ENCODE measurements at regions not wholly inside any gene's neighbourhood (a gene's known extent, or its start where the extent isn't known, plus 50 kb on each side); places are given as distances from the start of the nearest gene placed in this dataset.

DNA sequence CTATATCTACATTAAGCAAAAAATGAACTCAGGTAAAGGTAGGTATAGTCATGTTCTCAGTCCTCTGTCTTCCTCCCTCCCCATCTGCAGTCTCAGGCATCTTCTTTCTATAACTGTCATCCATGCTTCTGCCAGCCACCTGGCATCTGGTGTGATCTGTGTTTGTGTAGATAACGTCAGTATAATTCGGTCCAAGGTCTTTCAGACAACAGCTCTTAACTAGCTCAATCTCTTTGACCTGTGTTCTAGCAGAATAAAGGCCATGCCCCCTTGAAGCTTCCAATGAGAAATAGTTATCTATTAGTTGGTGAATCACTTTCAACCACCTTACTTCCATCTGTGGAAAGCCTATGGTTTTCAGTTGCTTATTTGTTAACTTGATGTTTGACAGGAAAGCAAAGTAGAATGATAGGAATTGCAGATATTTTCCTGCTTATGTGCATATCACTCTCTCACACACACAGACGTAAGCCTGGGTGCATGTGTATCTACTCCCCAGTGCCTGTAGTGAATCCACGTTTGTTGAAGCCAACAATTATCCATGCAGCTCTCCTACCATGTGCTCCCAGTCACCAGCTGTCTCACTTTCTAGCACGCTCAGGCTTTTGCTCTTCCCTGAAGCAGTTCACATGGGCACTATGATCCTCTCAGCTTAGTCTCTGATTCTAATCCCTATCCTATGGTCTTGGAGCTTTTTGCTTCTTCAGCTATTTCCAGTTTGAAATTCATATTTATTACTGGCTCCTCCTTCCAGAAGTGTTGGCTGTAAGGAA lies 433.7 kb upstream of the MANEA start:
- no peak for DNase-seq

DNA sequence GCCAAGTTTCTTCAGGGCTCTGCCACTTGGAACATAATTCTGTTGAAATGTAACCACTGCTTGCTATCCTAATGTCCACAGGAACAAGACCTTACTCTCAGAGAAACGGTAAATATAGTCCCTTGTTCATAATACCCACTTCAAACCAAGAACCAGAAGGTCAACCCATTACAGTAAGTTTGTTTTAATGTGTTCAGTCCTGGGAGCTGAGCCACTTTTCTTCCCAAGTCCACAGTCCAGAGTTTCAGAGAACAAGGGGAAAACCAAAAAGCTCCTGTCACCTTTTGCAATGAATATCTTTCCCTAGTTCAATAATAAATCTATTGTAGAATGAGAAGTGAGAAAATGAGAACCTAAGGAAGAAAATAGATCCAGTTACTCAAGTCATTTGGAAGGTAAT lies 431.9 kb upstream of the MANEA start:
- DNase-seq, result no peak

DNA sequence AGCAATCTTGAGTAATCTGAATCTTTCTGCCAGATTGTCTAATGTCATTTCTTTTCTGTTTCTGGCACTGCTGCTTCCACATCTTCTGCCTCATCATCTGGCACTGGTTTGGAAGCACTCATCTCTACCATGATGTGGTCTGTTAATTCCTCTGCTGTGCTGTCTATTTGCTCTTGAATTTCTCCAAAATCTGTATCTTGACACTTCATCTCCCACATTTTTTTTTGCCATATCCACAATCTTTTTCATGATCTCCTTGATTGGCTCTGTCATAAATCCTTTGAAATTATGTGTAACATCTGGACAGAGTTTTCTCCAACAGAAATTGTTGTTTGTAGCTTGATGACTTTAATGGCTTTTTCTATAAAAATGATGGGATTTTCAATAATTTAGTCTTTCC lies 417.8 kb upstream of the MANEA start:
- no peak for DNase-seq

DNA sequence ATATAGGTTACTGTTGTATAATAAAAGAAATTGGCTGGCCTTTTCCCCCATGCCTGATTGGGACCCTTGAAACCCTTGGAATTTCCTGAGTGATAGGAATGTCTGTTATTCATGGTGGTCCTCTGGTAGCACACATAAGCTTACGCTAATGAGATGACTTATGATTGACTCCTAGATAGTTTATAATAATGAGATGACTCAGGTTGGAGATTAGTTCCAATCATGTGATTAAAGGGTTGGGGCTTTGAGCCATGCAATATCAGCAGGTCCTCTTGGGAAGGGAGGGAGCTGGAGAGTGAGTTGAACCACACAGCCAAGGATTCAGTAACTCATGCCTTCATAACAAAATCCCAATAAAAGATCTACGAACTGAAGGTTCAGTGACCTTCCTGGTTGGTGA lies 407.6 kb upstream of the MANEA start:
- no peak for DNase-seq

DNA sequence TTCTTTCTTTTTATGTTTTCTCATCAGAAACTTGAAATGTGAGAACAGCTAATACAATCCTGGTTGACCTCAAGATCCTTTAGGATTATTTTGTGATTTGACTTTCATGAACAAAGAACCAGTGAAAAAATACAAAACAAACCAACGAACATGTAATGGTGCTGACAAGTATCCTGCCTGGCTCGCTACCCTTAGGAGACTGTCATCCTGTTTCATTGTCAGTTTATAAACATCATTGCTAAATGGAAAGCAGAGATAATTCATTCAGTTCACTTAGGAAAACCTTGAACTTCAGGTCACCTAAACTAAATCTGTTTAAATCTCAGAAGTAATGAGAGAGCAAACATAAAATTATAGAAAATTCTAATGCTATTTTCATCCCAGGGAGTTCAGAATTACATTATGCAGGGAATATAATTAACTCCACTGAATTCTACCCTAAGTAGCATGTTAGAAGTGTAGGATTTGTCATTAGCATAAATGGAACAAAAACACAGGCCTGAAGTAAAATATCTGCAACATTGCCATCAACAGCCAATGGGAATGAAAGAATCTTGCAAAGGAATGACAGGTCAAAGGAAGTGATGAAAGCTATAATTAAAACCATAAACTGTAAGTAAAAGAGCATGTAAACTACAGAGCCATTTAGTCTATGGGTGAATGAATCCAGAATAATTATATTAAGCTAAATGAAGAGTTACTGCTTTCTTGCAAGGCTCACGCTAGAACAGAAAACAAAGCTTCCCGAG lies 401.2 kb upstream of the MANEA start:
- no peak for DNase-seq

DNA sequence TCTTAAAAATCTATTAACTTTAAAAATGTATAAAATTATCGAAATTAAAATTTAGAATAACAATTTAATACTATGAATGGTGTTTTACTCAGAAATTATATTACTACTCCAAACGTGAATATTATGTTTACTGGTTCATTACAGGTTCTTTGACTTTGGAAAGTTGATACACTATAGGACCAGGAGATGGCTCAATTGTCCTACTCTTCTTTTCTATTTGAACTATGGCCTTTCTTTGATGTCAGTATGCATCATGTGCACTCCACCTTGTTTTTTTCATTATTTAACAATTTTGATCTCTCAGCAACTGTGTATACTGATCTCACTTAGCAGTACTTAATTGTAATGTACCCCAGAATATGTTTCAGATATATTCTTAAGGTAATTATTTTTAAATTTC lies 391.5 kb upstream of the MANEA start:
- DNase-seq, result no peak

DNA sequence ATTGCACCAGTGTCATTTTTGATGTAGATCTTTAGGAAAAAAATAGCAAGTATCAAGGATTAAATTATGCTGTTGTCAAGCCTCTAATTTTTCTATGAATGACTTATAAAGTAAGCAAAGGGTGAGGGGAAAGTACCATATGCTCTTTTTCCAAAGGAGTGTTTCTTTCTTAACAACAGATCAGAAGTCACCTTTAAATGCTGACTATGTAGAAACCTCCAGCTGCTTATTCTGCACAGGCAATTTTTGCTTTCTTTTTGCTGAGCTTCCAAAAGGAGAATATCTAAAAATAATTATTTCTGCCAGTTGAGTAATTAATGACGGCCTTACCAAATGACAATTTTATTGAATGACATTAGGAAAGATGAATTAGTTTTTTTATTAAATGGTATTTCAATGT lies 390.6 kb upstream of the MANEA start:
- no peak for DNase-seq

DNA sequence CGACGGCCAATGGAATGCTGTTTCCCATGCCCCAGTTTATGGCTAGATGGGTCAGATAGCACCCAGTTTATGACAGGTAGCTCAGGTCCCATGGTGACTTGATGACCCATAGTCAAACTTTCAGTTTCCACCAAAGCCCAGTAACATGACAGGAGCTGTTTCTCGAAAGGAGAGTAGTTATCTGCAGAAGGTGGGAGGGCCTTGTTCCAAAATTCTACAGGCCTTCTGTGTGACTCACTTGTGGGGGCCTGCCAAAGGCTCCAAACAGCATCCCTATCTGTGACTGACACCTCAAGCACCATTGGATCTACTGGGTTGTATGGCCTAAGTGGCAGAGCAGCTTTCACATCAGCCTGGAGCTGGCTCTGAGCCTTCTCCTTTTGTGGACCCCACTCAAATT lies 379.7 kb upstream of the MANEA start:
- DNase-seq, result no peak

DNA sequence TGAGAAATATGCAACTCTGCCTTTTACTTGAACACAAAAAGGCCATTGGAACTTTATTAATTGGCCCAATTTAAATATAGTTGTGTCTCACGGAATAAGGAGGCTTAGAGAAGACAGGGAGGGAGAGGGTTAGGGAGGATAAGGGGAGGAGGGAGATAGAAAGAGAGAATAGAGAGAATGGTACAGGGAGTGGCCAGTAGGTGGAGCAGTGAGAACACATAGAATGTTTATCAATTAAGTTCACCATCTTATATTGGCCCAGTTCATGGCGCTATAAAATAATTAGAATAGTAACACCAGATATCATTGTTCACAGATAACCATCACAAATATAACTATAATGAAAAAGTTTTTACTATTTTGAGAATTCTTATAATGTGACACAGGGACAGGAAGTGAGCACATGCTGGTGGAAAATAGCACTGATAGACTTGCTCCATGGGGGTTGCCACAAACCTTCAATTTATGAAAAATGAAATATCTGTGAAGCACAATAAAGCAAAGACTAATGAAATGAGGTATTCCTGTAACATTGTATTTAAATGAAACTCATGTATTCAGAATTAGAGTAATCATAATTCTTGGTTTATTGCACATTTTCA lies 374.1 kb upstream of the MANEA start:
- DNase-seq, result peak; percentile 15 to 19

DNA sequence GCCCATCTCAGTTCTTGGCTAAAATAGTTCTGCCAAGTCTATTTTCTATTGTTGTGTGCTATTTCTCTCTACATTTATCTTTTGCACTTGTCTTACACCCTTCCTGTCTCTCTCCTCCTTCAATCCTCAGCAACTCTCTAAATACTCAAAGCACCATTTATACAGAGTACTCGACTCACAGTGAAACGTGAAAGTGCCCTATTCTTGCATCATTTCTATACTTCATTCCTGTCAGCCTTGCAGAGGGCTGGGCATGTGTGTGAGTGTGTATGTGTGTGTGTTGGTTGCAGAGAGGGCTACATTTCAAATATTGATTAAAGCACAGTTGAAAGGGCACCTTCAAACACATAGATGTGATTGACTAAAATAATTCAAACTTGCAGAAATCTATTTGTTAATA lies 373.2 kb upstream of the MANEA start:
- DNase-seq, result no peak

DNA sequence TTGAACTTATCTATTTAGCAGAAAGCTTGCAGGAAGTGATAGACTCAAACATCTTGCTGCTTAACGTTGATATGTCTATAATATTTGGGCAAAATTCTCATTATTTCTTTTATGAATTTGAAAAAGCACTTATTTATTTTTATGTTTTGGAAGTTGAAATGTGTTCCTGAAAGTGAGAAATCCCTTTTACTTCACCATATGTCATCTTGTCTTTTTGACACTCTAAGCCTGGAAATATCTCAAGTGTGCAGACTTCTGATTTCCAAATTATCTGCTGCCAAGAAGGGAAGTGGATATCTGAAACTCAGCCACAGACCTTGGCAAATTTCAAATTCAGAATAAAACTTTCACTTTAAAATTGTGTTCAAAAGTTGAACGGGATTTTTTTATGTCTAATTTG lies 368.7 kb upstream of the MANEA start:
- no peak for DNase-seq

DNA sequence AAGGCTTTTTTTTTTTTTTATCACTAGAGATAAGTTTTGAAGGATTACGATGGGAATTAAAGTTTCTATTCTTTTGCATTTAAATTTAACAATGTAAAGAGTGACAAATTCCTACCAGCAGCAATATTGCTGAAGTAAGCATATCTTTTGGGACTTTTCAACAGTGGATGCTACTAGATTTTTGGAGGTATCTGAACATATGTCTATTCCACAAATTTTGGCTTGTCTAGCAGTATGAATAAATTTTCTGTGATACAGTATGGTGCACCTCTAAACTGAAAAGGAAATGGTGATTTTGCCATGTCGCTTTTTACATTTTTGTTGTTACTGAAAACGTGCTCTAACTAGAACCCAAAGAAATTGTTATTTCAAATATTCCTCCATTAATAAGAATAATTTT lies 368.3 kb upstream of the MANEA start:
- no peak for DNase-seq

DNA sequence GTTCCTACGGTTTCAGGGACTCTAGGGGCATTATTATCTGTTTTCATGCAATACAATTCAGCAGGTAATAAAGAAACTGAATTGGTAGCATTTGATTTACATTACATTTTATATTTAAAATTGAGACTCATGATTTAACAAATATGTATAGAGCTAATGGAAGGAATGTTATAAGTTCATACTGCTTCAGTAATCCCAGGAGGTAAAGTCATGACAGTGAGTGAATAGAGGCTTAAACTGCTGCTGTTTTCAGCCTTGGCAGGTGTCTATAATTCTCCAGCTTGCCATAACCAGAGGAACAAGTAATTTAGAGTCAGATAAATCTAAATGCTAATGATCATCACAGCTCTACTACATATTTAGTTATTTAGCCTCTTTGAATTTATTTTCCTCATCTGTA lies 360.8 kb upstream of the MANEA start:
- no peak for DNase-seq

DNA sequence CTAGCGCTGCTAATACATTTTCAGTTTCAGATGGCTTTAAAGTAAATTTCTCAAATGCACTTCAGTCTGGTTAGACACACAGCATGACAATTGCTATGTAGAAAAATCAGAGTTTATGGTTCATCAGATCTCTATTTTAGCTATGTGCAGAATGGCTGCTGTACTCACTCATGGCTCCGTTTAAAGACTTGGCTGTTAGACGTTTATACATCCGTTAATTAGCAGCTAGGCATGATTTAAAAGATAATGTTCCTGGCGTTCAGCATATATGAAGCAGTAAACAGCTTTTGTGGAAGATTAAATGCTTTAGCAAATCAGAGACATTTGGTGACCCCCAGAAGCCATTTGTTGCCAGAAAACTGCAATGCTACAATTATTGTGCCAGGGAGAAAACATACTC lies 350.0 kb upstream of the MANEA start:
- no peak for DNase-seq

DNA sequence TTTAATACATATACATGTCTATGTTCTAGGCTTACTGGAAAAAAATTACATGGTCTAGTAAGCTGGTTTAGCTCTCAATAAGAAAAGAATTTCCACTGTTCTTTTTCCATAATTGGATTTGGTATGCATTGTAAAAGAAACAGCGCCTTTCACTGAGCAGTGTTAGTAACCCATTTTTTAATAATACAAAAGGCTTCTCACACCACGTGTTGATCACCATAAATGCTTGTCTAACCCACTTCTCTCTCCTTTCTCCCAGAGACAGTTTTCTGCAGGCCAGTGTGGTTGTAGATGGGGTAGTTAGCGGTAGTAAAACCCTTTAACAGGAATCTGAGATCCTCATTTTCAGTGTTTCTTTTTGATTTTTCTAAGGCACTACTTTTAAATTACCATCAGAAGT lies 348.7 kb upstream of the MANEA start:
- DNase-seq, result no peak

DNA sequence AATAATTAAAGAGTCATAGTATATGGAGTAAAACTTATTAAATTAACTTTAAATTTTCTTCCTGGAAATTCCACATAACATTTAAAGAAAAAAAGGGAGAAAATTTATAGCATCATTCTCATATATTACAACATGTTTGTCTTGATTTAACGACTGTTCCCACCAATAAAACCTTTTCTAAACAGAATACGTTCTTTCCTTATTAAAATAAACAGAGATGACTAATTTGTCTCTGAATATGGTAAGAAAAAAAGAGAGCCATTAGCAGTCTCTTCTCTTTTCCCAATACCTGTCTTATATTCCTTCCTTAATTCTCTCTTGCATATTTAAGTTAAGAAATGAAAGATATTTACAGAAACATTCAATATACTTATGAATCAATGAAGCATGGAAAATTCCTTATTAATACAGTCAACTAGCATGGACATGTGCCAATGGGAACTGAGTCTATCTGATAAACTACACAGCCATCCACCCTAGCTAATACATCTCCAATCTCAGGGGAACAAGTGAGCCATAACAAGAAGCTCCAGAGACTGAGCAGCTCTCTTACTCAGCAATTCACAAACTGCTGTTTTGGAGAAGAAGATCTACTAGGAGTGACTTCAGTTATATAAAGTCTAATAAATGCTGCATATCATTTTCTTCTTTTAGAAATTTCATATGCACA lies 347.1 kb upstream of the MANEA start:
- no peak for DNase-seq

DNA sequence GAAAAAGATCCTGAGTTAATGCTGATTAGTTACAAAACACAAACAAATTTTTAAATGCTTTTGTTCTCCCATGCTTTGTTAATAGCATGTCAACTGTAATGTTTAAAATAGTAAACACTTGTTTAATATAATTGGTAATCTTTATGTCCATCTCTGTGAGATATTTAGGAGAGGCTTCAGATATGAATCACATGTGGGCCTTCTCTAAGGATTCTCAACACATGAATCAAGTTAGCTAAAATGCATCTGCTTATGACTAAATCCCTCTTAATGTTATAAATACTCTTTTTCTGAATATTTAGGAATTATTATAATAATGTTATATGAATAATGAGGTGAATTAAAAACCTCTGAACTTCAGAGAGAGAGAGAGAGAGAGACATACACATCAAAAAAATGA lies 345.9 kb upstream of the MANEA start:
- no peak for DNase-seq

DNA sequence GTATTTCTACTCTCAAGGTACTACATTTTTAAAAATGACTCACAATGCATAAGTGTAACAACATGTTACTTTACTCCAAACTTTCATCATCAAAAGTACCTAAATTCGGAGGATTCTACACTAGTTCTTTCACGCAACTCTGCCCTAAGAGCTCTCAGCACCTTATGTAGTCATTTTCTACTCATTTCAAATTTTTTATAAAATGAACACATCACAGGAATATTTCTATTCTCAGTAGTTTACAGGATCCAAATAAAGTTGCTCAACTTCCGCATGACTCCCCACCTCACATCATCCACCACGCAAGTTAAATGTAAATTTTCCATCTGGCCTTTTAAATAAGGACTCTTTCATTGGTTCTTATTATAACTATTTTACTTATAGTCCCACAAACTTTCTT lies 344.9 kb upstream of the MANEA start:
- no peak for DNase-seq

DNA sequence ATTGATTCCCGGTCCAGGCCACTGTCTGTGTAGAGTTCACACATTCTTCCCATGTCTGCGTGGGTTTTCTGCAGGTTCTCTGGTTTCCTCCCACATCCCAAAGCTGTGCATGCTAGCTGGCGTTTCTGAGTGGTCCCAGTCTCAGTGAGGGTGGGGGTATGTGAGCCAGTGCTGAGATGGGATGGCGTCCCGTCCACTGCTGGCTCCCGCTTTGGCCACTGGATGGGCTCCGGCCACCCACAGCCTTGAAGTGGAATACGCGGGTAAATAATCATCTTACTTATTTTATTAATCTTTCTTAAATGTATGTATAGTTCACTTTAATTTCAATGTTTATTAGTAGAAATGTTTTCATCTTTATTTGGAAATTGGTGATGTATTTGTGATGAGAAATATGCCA lies 343.5 kb upstream of the MANEA start:
- DNase-seq, result no peak

DNA sequence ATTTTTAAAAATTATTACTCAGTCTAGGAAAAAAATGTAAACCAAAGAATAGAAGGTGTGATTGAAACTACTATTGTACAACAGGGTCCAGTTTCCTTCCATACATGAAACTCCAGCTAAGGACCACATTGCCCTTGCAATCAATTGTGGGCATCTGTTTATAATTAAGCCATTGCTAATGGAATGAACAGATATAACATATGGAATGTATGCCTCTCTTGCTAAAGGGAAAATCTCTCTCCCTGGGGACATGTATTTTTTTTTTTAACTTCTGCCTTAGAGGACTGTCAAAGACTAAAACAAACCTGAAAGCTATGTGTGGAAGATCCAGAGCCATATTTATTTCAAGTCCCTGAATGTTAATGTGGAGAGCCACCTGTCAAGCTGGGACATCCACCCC lies 336.8 kb upstream of the MANEA start:
- no peak for DNase-seq

DNA sequence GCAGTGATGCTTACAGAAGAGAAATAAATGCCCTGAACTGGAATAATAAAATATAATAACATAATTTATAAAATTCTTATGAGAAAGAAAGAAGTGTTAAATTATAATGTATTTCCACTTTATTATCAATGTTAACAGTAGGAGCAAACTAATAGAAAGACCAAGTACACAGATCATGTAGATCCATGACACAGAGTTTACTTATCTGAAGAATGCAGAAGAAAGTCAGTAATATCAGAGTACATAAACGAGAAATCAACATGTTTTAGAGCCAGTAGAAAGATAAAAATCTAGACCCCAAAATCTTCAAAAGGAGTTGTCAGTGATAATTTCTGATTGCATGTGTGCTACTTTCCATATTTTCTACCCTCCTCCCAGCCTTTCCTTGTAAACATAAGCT lies 334.8 kb upstream of the MANEA start:
- DNase-seq, result no peak

DNA sequence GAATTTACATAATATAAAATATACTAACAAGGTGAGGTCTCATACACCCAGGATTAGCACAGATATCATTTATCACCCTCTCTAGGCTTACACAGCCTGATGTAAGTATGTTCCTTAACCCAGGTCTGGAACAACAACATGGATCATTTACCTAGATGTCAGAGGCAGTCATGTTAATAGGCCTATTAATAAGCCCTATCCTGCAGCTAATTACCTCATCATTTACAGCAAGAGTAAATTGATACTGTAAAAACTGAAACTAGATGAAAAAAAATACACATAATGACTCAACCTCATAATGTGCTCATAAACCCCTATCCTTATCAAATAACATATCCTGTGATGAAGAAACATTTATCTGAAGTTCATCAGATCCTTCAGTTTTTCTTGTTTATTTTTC lies 334.3 kb upstream of the MANEA start:
- no peak for DNase-seq

DNA sequence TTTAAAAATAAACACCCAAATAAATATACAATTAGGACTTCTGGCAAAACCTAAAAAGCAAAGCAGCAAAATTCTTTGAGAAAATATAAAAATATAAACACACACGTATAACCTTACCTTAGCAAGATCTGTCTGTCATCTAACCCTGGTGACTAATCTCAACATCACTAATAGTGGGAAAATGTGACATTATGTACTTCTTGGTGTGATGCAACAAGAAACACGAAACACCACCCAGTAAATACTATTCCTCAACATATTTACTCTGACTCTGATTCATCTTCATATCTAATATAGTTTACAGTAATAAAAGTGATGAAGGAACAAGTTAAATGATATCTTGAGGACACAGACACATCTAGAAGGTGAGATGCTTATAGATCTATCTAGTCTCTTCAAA lies 332.6 kb upstream of the MANEA start:
- DNase-seq, result no peak

DNA sequence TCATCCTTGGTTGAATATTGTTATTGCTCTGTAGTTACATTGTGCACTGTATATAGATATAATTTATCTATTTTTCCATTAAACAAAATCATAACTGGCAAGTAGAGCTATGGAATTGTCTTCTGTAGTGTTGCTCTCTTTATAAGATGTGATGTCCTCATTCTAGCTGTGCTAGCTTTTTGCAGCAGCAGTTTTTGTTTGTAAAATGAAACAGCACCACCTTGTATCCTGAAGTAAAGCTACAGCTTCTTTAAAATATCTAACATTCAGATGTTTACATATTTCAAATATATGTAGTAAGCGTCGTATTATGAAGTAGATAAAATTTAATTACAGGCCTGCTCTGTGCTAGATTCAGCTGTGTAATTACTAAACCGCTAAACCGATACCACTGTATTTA lies 328.8 kb upstream of the MANEA start:
- DNase-seq, result no peak

Measured in stimulated activated CD4-positive, alpha-beta T cell treated with anti-CD3 and anti-CD28 coated beads, Interleukin-2, amount 100 ng/mL, for 24 hours (primary cell).